NCI-H2227 (cell line): ENCODE measurements at regions not wholly inside any gene's neighbourhood (a gene's known extent, or its start where the extent isn't known, plus 50 kb on each side); places are given as distances from the start of the nearest gene placed in this dataset.
"Not testable (repeated sequence)": the region's sequence is repeated elsewhere in the genome, so short reads cannot be mapped to it uniquely, and the experiment has no call there.

Experiments
- DNase-seq: peaks from one replicate; lab custom pipeline; 2025; ENCODE audit not compliant: unreplicated experiment; lab: John Stamatoyannopoulos, UW

DNA sequence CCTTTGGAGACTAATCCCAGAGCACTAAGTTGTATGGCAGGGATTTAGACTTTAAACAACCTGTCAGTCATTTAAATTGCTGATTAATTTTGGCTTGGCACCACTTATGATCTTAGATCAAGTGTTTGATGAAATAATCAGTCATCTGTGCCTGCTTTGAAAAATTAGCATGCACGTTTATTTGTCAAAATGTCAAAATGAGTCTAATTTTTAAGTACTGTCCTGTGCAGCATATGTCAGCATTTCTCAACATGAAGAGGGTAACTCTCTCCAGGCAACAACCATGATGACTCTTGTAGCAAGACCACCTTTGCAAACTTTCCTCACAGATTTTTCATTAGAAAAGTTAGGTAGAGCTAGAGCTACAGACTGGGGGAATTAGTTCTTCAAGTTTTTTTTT is 155.7 kb upstream of the GJE1 start:
- no peak for DNase-seq

DNA sequence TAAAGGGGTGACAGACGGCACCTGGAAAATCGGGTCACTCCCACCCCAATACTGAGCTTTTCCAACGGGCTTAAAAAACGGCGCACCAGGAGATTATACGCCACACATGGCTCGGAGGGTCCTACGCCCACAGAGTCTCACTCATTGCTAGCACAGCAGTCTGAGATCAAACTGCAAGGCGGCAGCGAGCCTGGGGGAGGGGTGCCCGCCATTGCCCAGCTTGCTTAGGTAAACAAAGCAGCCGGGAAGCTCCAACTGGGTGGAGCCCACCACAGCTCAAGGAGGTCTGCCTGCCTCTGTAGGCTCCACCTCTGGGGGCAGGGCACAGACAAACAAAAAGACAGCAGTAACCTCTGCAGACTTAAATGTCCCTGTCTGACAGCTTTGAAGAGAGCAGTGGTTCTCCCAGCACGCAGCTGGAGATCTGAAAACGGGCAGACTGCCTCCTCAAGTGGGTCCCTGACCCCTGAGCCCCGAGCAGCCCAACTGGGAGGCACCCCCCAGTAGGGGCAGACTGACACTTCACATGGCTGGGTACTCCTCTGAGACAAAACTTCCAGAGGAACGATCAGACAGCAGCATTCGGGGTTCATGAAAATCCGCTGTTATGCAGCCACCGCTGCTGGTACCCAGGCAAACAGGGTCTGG is 162.8 kb upstream of the GJE1 start:
- not testable (repeated sequence) for DNase-seq

GRCh38 chr6:141969201-141969600 is 163.5 kb upstream of the GJE1 start:
- no peak for DNase-seq

DNA sequence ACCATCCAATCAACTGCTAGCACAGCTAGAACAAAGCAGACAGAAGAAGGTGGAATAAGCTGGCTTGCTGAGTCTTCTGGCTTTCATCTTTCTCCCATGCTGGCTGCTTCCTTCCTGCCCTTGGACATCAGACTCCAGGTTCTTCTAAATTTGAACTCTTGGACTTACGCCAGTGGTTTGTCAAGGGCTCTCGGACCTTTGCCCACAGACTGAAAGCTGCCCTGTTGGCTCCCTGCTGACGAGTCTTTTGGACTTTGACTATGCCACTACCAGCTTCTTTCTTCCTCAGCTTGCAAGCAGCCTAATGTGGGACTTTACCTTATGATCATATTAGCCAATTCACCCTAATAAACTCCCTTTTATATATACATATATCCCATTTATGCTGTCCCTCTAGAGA is 164.1 kb upstream of the GJE1 start:
- no peak for DNase-seq

- DNase-seq, result no peak
Measured at GRCh38 chr6:141965016-141965545, 167.6 kb upstream of the GJE1 start.

GRCh38 chr6:141963543-141964295 is 169.0 kb upstream of the GJE1 start:
- DNase-seq, result no peak

GRCh38 chr6:141957271-141957670 is 175.5 kb upstream of the GJE1 start:
- no peak for DNase-seq

DNA sequence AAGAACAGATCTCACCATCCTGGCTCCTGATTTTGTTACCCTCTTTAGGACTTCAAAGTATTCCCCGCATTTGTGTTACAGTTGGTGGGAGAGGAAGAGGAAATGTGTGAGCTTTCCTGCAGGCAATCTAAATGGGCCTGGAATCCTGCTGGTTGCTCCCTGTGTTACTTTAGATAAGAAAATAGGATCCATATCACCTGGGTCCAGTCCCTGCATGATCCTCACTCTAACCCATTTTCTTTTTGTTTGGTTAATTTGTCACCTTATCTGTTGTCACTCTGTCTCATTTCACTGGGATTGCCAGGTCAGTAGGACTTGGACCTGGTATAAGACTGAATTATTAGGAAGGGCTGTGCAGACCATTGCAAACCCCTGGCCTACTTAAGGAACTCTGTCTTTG is 175.9 kb upstream of the GJE1 start:
- no peak for DNase-seq

- DNase-seq, result no peak
Measured at GRCh38 chr6:141956046-141956761, 176.5 kb upstream of the GJE1 start.

GRCh38 chr6:141953072-141953471 is 179.7 kb upstream of the GJE1 start:
- no peak for DNase-seq

DNA sequence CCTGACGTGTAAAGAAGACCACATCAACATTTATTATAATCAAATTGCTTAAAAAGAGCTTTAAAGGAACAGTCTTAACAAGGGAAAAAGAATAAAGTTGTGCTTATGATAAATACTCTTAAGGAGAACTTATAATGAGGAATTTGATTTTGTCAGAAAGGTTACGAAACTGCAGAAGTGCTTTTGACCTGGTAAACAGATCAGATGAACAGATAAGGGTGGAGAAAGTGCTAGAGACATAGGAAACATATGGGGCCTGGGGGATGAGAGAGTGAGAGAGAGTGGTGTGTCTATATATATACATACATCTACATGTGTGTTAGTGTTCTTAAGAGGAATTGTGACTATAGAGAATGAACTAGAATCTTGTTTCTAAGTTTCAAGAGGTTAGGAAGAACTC is 186.2 kb upstream of the GJE1 start:
- DNase-seq, result no peak

GRCh38 chr6:141938664-141939063 is 194.1 kb upstream of the GJE1 start:
- no peak for DNase-seq

DNA sequence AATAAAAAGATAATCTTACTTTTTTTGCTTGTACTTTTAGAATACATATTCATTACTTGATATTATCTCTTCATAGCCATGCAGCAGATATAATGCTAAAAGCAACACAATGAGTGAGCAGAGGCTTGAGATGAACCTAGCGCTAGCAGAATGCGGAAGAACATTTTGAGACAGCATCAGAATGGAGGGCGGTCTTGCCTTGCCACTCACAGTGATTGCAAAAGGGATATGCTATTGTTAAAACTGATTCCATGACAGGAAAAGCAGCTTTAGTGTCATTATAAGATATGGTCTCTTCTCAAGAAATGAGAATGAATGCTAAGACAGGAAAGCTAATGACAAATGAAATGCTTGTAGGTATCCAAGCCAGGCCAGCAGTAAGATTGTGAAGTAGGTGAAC is 200.0 kb upstream of the GJE1 start:
- no peak for DNase-seq

- DNase-seq, result not testable (repeated sequence)
Measured at GRCh38 chr6:141926200-141926900, 206.4 kb upstream of the GJE1 start.

GRCh38 chr6:141925001-141925400 is 207.7 kb upstream of the GJE1 start:
- no peak for DNase-seq

DNA sequence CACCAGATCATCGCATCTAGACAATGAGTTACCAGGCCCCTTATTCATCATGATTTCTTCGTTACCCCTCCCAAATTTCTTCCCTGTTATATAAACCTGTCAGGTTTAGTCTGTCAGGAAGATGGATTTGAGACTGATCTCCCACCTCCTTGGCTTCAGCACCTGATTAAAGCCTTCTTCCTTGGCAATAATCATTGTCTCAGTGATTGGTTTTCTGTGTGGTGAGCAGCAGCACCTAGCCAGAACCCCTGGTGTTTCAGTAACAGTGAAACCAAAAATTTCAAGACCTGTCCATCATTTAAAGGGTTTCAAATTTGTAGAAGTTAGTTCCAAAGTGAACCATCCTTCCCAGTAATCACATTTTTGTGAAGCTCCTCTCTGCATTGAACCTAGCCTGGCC is 209.8 kb upstream of the GJE1 start:
- no peak for DNase-seq

DNA sequence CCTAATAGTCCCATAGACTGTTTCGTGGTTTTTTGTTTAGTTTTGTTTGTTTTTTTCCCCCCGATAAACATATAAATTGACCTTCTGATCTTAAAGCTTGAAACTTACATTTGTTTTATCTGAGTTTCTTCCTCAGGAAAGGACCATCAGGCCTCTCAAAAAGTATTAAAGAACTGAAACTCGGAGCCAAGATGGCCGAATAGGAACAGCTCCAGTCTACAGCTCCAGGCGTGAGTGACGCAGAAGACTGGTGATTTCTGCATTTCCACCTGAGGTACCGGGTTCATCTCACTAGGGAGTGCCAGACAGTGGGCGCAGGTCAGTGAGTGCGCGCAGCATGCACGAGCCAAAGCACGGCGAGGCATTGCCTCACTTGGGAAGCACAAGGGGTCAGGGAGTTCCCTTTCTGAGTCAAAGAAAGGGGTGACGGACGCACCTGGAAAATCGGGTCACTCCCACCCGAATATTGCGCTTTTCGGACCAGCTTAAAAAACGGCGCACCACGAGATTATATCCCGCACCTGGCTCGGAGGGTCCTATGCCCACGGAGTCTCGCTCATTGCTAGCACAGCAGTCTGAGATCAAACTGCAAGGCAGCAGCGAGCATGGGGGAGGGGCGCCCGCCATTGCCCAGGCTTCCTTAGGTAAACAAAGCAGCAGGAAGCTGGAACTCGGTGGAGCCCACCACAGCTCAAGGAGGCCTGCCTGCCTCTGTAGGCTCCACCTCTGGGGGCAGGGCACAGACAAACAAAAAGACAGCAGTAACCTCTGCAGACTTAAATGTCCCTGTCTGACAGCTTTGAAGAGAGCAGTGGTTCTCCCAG is 215.8 kb upstream of the GJE1 start:
- not testable (repeated sequence) for DNase-seq

GRCh38 chr6:141914646-141915045 is 218.1 kb upstream of the GJE1 start:
- DNase-seq, result no peak

GRCh38 chr6:141906569-141907080 is 226.1 kb upstream of the GJE1 start:
- no peak for DNase-seq

DNA sequence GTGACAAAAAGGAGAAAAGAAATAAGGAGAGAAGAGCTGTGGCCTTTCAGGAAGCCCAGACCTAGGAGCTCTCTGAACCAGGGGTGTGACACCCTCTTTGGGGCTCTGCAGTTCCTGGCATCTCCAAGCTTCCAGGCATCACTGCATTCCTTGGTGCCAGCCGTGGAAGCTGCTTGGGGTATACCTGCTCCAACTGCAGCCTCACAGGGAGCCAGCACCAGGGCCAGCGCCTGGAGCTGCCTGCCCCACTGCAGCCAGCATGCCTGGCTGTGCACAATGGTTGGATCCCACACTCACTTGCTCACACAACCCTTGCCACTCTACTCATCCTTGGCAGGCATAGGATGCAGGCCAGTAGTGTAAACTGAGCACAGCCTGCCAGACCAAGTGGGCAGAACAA is 242.1 kb upstream of the GJE1 start:
- DNase-seq, result no peak
